22Rv1 (cell line): ENCODE measurements at regions not wholly inside any gene's neighbourhood (a gene's known extent, or its start where the extent isn't known, plus 50 kb on each side); places are given as distances from the start of the nearest gene placed in this dataset.

ENCODE experiments used
- ZFX ChIP-seq: fragments of 450-650 bp; IDR thresholded peaks from 2 replicates; pipeline ENCODE4 v1.6.1; 2017; ENCODE audit warnings: antibody characterized with exemption, borderline replicate concordance
- TF ChIP-seq, protein P1 (sequence below): fragments of 450-650 bp; IDR thresholded peaks from 2 replicates; pipeline ENCODE4 v1.5.1; 2017; ENCODE audit warnings: mild to moderate bottlenecking

- TF ChIP-seq, protein P1, sequence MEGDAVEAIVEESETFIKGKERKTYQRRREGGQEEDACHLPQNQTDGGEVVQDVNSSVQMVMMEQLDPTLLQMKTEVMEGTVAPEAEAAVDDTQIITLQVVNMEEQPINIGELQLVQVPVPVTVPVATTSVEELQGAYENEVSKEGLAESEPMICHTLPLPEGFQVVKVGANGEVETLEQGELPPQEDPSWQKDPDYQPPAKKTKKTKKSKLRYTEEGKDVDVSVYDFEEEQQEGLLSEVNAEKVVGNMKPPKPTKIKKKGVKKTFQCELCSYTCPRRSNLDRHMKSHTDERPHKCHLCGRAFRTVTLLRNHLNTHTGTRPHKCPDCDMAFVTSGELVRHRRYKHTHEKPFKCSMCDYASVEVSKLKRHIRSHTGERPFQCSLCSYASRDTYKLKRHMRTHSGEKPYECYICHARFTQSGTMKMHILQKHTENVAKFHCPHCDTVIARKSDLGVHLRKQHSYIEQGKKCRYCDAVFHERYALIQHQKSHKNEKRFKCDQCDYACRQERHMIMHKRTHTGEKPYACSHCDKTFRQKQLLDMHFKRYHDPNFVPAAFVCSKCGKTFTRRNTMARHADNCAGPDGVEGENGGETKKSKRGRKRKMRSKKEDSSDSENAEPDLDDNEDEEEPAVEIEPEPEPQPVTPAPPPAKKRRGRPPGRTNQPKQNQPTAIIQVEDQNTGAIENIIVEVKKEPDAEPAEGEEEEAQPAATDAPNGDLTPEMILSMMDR, result no peak
- no peak for TF ChIP-seq ZFX
Measured at GRCh38 chr6:156601152-156602065, 175.8 kb upstream of the ARID1B start.
